SK-MEL-5 (cell line): ENCODE measurements at regions not wholly inside any gene's neighbourhood (a gene's known extent, or its start where the extent isn't known, plus 50 kb on each side); places are given as distances from the start of the nearest gene placed in this dataset.
"Not testable (repeated sequence)": the region's sequence is repeated elsewhere in the genome, so short reads cannot be mapped to it uniquely, and the experiment has no call there.

Experiments
- DNase-seq: peaks from one replicate; pipeline ENCODE4 v3.0.0-alpha.2; 2016; ENCODE audit warnings: low read depth, low spot score
- in situ Hi-C: cut with HindIII; loops from 2 replicates; pipeline ENCODE4 v1.10.0; 2016; ENCODE audit warnings: low sequenced_read_pairs, high pct_unique_total_duplicates, low pct_unique_long_range_greater_than_20kb

GRCh38 chr13:54210397-54211049 is 1181.9 kb downstream of the OLFM4 start:
- peak; percentile 91 for DNase-seq
- in situ Hi-C loops: no loop called here

DNA sequence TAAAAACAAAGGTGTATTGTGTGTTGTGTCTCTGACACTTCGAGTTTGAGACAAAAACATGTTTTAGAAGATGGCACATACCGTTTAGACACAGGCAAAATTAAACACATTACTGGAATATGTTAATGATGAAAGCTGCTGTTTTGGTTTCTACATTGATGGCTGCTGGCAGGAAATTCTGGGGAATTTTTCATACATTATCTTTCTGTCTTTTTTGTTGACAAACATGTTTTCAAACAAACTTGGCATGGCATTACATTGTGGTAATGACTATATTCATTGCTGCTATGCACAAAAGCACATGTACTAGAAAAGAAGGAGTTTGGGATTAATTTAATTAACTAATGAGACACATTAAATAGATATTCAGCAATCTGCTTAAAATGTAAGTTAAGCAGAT is 1187.6 kb downstream of the OLFM4 start:
- in situ Hi-C loops: no loop called here
- no peak for DNase-seq

GRCh38 chr13:54226876-54227275 is 1198.3 kb downstream of the OLFM4 start:
- in situ Hi-C loops: no loop called here
- peak; percentile 100 for DNase-seq

GRCh38 chr13:54232700-54233099 is 1204.1 kb downstream of the OLFM4 start:
- DNase-seq: no peak
- in situ Hi-C loops: no loop called here

- no peak for DNase-seq
- in situ Hi-C loops: no loop called here
Observed at GRCh38 chr13:54234607-54235006, 1206.0 kb downstream of the OLFM4 start.

GRCh38 chr13:54241719-54242118 is 1213.1 kb downstream of the OLFM4 start:
- DNase-seq: no peak
- in situ Hi-C loops: no loop called here

GRCh38 chr13:54248306-54248705 is 1219.7 kb downstream of the OLFM4 start:
- no peak for DNase-seq
- in situ Hi-C loops: no loop called here

DNA sequence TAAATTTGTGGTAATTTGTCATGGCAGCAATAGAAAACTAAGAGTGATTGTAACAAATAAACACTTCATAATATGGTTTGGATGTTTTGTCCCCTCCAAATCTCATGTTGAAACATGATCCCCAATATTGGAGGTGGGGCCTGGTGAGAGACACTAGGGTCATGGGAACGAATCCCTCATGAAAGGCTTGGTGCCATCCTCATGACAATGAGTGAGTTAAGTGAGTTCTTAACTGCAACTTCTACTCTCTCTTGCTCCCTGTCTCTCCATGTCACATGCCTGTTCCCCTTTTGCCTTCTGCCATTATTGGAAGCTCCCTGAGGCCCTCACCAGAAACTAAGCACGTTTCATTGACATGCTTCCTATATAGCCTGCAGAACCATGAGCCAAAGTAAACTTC is 1233.2 kb downstream of the OLFM4 start:
- in situ Hi-C loops: no loop called here
- DNase-seq: no peak

GRCh38 chr13:54263868-54264267 is 1235.3 kb downstream of the OLFM4 start:
- in situ Hi-C loops: no loop called here
- DNase-seq: no peak

GRCh38 chr13:54267253-54267668 is 1238.6 kb downstream of the OLFM4 start:
- in situ Hi-C loops, DNase-seq: not testable (repeated sequence)

- DNase-seq, in situ Hi-C loops: not testable (repeated sequence)
Observed at GRCh38 chr13:54268013-54268695, 1239.5 kb downstream of the OLFM4 start.

GRCh38 chr13:54287062-54287764 is 1258.6 kb downstream of the OLFM4 start:
- no peak for DNase-seq
- in situ Hi-C loops: no loop called here

DNA sequence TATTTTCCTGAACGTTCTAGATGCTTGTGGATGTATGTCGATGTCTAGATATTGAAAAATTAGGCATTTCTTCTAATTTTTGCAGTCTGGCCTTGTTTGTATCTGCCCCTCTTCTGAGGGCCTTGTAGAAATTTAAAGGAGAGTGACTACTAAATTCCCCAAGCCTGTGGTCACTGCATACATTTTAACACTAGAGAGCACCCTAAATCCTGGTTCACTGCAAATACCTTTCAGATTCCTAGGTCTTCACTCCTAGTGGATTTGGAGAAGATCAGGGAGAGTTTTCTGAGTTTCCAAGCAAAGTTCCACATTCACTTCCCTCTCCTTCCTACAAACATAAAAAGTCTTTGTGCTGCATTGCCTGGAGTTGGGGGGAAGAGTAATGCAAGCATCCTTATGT is 1272.5 kb downstream of the OLFM4 start:
- in situ Hi-C loops: no loop called here

DNA sequence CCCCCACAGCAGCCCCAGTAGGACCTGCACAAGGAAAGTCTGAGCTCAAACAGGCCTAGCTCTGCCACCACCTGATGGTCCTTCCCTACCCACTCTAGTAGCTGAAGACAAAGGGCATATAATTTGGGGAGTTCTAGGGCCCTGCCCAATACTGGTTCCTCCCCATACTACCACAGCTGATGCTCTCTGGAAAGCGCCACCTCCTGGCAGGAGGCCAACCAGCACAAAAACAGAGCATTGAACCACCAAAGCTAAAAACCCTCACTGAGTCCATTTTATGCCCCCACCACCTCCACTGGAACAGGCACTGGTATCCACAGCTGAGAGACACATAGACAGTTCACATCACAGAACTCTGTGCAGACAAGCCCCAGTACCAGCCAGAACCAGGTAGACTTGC is 1276.8 kb downstream of the OLFM4 start:
- in situ Hi-C loops: no loop called here
- DNase-seq: peak; percentile 9

More for the DNA sequence above, 1272.5 kb downstream of the OLFM4 start:
- peak; percentile 31 for DNase-seq

DNA sequence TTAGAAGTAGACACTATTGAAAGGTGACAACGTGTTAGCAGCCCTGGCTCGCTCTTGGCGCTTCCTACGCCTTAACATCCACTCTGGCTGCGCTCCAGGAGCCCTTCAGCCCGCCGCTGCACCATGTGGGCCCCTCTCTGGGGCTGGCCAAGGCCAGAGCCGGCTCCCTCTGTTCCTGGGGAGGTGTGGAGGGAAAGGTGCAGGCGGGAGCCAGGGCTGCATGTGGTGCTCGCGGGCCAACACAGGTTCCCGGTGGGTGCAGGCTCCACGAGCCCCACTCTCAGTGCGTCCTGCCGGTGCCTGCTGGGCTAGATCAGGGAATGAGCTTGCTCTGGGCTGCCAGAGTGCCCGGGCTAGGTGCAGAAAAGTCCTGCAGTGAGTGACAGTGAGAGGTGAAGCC is 1284.3 kb downstream of the OLFM4 start:
- in situ Hi-C loops: no loop called here

GRCh38 chr13:54317722-54318121 is 1289.1 kb downstream of the OLFM4 start:
- in situ Hi-C loops: no loop called here
- DNase-seq: no peak

More for the DNA sequence above, 1284.3 kb downstream of the OLFM4 start:
- DNase-seq: no peak

GRCh38 chr13:54337540-54337939 is 1308.9 kb downstream of the OLFM4 start:
- in situ Hi-C loops: no loop called here
- DNase-seq: no peak

DNA sequence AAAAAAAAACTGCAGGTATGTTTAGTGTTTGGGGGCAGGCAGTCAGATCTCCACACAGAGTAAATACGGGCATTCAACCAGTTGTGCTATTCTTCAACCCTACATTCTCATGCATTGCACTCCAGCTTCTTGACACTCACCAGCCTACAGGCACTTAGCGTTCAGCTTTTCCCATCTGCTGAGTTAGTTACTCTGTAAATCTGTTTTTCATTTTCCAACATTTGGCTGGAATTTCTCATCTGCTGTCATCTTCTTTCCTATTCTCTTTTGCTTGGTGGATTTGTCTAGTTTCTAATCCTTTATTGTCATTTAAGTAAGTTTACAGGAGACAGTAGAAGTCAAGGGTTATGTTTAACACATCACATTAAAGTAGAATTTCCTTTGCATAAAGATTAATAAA is 1318.9 kb downstream of the OLFM4 start:
- in situ Hi-C loops: no loop called here
- no peak for DNase-seq

DNA sequence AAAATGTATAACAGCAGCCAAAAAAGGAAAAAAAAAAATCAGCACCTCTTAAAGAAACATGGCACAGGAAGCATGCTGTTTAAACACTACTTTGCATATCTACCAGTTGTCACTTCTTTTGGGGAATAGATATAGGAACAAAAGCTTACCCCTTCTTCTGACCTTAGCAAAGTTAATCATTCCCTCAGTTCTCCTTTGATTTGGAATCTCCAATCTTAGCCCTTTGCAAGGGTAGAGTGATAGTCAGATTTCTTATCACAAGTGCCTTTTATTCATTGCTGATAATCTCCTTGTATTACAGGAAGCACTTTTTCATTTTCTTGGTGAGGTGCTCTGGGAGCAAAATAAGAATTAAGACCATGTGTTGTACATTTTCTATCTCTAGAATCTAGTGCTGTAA is 1327.6 kb downstream of the OLFM4 start:
- in situ Hi-C loops: no loop called here
- no peak for DNase-seq
